Eye (tissue), 1 donor: ENCODE measurements at regions not wholly inside any gene's neighbourhood (a gene's known extent, or its start where the extent isn't known, plus 50 kb on each side); places are given as distances from the start of the nearest gene placed in this dataset.
"Not testable (repeated sequence)": the region's sequence is repeated elsewhere in the genome, so short reads cannot be mapped to it uniquely, and the experiment has no call there.

ENCODE experiments used
- DNase-seq: peaks from one replicate; pipeline ENCODE4 v3.0.0-alpha.2; 2015

DNA sequence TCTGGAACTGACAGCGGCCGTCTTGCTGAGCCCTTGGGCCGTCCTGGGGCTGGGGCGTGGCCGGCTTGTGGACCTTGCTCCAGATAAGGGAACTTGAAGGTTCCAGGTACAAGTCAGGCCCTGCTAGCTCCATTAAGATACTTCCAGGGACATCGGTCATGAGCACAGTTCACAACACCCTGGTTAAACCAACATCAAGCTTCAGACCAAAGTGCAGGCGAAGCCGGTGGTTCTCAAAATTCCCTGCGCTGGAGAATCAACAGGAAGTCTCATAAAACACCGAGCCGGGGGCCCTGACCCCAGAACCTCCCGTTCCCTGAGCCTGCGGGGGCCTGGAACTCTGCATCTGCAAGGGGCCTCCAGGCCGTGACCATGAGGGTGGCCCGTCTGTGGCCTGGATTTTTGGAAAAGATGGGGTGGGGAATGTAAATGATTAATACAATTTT lies 1043.8 kb downstream of the BRD1 start:
- no peak for DNase-seq

DNA sequence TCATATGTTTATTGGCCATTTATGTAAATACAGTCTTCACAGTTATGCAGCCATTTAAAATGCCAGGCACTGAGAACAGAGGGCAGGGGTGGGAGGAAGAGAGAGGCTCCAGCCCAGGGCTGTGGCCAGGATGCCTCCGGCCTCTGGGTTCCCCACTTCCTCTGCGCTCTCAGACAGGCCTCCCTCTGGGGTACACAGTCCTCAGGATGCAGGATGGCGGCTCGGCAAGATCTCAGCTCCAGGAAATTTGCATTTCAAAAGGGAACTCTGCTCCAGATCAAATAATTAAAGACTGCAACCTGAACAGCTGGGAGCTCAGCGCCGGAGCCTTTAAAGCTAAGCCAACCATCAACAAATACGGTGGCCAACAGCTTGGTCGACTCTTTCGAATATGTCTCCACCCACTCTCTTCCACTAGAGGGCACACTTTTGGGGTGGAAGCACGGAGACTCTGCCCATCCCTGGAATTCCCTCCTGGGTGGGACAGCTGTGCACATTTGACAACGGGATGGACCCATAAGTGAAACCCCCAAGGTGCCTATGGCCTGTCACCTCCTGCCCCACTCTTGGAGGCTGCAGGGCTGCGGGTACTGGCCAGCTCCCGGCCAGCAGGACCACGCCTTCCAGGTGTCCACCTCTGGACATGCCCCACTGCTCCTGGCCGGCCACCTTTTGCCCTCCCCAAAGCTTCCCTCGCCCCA lies 1044.7 kb downstream of the BRD1 start:
- peak; percentile 30 for DNase-seq

DNA sequence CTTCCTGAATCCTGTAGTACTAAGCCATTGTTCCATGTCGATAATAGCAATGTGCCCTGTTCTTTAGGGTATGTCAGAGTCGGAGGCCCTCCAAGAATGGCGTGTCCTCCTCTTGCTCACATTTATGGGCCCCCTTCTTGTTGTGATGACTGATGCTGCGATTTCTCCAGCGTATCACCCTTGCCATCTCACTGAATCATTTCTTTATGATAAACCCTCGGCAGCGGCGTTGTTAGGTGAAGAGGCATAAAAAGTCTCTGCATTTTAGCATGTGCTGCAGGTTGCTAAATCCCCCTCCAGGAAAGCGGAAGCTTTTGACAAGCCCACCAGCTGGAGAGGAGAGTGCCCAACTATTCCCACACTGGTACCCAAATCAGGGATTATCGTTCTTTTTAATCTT lies 1045.3 kb downstream of the BRD1 start:
- no peak for DNase-seq

DNA sequence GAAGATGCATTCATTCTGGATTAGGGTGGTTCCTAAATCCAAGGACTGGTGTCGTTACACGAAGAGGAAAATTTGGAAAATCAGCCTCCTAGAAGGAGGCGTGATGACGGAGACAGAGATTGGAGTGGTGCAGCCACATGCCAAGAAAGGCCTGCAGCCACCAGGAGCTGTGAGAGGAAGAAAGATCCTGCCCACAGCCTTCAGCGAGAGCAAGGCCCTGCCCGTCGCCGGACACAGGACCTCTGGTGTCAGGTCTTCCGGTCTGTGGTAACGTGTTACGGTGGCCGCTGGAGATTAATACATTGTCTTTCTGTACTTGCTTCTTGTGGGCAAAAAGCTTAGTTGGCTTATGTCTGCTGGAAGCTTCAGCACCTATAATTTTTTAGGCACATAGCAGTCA lies 1045.8 kb downstream of the BRD1 start:
- DNase-seq, result no peak

DNA sequence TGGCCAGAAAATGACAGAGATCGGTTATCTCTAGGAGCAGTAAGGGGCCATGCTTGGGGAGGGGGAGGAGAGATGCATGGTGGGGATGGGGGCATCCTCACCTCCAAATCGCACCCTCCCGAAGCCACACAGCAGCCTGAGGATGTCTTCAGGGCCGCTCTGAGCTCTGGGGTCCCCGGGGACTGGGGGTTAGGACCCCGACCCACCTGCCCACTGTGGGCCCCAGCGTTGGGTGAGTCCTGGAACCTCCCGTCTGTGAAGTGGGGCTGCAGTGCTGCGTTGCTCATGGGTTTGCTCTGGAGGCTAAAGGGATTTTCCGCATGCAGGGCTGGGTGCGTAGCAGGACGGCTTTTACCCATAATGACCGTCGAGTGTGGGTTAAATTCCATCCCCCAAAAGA lies 1046.3 kb downstream of the BRD1 start:
- DNase-seq, result no peak

DNA sequence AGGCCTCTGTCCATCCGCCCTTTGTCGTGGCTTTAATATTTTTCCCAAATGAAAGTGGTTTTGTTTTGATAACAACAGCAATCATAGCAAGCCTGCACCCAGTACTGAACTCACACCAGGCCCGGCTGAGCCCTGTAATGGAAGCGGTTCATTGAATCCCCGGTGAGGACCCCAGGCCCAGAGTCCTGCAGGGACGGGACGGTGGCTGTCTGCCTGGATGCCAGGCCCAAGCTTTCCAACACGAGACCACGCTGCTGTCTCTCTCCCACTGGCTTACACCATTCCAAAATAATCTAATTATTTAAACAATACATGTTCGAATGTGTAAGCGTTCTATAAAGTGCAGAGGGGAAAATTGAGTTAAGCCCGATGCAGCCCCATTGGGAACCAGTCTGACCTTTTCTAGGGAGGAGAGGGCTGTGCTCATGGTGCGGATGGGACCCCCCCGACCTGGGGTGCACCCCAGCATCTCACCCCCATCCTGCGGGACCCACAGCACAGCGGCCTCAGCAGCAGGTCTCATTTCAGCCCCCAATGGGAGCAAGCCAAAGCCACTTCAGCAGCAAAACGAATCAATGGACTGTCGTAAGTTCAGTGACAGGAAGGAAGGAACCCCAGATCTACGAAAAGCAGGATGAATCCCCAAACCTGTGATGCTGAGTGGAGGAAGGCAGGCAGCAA lies 1046.9 kb downstream of the BRD1 start:
- no peak for DNase-seq

DNA sequence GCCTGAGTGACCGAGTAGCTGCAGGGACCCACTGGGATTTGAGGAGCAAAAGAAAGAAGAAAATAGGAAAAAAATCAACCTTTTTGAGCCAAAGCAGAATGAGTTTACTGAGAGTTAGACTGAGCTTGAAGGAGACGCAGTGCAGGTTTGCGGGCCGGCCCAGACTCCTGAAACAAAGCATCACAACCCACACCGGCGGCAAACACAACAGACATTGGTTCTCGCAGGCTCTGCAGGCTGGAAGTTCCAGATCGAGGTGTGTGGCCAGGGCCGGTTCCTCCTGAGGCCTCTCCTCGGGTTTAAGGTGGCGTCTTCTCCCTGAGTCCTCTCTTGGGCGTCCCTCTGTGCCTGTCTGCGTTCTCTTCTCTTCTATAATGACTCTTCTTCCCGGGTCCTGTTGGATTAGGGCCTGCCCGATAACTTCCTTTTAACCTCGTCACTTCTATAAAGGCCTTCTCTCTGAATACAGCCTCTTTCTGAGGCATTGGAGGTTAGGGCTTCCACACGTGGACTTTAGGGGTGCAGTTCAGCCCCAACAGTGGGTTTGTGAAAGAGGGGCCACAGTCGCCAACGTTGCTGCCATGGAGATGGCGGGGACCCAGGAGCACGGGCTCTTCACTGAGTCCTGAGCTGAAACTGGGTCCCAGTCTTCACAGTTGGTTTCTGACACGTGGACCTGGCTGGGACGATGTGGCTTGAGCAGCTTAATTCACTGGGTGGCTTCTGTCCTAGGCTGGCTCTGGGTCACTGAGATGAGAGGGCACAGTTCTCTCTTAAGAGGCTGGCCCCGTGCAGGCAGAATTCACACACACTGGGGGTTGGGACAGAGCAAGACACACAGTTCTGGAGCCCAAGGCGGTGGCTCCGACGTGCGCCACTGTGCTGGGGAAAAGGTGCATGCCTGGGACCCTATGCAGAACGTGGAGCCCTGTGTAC lies 1047.7 kb downstream of the BRD1 start:
- DNase-seq, result no peak

DNA sequence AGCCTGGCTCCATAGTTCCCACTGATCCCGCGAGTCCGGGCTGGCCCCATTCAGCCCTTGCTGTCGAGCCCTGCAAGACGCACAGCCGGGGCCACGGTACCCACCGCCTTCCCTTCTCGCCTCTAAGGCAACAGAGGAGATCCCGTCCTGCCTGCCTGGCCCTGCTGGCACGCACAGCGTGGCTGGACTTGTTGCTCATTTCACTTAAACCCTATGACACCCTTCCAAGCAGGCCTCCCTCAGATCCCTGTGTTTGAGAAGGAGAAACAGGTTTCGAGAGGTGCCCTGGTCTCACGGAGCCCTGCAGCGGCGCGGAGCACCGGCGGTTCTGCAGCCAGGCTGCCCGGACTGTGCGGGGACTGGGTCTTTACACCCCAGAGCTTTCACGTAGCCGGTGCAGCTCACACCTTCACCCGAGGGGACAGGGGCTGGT lies 1048.4 kb downstream of the BRD1 start:
- DNase-seq, result no peak

DNA sequence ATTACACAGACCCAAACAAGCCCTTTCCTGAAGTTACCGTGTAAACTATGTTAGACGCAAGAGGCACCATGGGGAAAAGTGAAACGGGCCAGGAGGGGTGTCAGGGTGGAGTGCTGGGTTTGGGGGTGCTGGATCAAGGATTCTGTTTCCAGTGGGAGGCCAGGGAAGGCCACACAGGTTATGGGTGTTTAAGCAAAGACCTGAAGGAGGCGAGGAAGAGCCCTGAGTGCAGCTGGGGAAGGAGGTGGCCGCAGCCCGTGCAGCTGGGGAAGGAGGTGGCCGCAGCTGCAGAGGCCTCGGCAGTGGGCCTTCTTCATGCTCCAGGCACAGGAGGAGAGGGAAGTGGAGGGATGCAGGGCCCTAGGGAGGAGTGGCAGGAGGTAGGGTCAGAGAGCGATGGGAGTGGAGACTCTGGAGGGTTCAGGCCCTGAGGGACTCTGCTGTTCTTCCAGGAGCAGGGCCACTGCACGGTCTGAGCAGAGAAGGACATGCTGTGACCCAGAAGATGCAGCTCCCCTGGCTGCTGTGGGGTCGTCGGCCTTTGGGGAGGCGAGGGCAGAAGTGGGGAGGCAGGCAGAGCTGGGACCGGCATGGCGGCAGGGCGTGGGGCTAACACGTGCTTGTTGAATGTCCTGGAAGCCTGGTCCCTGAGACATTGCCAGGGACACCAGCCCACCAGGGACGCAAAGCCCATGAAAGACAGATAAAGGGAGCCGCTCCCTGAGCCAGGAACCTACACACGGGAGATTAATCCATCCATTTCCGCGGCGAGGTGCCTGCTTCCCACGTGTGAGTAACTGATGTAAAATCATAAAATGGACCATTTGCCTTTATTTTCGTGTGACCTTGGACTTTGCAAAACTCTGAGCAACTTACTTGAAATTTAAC lies 1049.1 kb downstream of the BRD1 start:
- DNase-seq, result no peak

DNA sequence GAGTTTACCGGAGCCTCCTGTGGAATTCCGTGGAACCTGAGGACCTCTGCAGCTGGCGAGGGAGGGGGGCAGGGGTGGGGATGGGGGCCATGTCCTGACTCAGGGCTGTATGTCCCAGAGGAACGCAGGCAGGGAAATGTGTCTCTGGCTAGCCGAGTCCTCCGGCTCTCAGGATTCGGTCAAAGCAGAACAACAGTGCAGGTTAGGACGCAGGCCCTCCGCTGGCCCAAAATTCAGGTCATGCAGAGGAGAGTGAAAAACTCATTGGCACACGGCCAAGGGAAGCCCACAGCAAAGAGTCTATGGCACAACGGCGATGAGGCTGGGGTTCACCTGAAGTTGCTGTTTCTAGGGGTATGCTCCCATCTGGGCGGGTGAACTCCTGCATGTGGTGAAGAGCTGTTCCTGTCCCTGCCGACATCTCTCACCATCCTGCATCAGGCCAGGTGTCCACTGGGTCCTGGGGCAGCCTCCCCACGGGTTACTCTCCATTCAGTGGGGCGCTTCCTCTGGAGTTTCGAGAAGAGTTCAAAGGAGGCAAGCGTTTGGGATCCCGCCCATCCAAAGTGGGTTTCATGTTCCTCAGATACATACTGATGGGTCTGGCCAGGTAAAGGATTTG lies 1055.3 kb downstream of the BRD1 start:
- no peak for DNase-seq

DNA sequence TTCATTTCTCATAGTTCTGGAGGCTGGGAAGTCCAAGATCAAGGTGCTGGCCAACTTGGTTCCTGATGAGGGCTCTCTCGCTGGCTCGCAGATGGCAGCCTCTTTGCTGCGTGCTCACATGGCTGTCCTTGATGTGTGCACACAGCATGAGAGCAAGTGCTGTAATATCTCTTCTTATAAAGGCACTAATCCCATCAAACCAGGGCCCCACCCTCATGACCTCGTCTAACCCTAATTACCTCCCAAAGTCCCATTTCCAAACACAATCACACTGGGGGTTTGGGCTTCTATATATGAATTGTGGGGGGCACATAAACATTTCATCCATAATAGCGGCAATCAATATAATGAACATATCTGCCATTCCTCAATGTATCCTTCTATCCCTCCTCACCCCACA lies 1062.1 kb downstream of the BRD1 start:
- no peak for DNase-seq

DNA sequence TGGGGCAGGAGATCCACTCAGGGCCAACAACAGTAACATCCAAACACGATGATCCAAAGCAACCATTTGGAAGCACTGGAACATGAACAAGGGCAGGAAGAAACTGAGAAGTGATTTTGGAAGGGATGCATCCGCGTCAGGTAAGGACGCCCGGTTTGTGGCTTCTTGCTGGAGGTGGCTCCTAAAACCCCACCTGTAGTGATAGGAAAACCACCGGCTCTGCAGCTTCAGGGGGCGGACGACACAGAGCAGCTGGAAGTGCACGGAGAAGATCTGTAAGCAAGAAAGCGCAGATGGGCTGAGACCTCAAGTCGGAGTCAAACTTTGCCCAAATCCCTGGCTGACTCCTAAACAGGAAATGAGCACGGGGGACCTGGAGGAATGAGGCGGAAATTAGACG lies 1066.1 kb downstream of the BRD1 start:
- DNase-seq, result no peak

DNA sequence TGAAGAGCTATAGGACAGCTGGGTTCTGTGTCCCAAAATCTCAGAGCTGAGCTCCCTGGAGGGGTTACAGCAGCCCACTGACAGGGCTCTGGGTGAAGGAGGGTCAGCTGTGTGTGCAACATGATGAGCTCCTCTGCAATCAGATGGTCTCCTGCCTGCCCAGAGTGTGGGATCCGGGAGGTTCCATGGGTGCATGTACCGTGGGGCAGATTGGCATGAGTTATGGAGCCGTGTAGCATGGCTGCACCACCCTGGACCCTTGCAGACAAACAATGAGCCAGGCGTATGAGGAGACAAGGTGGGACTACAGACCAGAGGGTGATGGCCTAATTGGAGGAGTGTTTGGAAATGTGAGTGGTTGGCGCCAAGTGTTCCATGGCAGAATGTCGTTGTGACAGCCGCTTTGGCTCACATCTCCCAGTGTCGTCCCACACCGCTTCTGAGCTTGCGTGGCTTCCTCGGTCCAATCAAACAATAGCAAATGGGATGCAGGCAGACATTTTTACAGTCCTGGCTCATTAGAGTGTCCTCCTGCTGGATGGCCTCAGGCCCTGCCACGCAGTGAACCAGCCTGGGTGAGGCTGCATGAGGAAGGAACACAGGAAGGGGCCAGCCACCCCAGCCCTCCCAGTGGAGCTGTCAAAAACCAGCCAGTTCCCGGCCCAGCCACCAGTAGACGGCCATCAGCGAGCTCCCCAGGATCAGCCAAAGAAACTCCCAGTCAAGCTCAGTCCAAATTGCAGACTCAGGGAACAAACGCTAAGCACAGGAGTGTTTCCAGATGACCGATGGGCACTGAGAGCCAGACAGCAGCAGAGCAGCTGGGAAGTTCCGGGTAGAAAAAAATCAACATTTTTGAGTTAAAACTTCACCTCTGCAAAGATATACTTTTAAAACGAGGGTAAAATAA lies 1066.9 kb downstream of the BRD1 start:
- no peak for DNase-seq

DNA sequence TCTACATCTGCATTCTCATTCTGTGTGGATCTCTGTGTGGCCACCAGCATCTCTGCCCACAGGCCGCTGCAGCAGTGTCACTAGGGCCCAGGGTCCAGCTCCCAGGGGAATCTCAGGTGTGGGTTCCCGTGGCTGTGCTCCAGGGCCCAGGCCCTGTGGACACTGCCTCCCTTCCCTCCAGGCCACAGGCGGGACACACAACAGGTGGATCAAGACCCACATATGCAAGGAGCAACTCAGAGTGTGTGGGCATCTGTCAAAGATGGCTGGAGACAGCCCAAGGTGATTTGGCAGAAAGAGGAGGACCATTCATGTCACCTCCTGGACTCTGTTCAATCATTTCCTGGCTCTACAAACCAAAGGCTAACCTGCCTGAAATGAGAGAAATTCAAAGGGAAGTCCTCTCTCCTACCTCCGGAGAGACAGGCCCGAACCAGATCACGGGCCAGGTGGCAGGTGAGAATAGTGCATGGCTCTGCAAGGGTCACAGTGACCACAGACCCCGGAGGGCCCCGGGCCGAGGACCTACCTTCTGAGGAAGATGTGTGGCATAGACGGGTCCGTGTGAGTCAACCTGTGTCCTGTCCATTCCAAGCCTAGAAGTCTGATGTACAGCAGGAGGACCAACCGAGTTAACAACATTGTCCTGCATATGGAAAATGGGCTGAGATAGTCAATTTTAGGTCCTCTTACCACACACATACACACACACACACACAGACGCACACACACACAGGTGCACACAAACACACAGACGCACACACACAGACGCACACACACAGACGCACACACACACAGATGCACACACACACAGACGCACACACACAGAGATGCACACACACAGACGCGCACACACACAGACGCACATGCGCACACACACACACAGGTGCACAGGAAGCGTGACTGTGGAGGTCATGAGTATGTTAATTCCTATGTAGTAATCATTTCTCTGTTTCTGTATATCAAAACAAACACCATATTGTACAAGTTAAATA lies 1068.5 kb downstream of the BRD1 start:
- DNase-seq, result no peak

DNA sequence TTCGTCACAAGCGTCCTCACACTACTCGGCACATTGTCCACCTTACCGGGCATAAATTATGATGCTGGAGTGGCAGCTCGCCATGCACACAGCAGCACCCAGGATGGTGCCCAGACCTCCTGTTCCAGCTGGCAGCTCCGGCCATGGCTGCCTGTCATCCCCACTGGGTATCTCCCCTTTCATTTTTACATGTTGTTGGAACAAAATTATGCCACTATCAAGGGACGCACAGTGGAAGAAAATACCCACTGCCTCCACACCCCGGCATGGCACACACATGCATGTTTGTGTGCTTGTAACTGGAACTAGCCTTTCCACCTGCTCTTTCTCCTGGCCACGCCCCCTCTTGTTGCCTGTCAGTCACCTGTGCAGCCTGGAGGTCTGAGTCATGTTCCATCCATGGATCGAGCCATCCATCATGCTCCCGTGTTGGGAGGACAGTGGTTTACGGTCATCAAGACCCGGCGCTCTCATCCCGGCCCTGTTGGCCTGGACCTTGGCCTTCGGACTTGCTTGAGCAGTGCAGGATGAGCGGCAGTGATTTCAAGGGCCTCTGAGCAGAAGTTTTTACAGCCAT lies 1069.6 kb downstream of the BRD1 start:
- no peak for DNase-seq

DNA sequence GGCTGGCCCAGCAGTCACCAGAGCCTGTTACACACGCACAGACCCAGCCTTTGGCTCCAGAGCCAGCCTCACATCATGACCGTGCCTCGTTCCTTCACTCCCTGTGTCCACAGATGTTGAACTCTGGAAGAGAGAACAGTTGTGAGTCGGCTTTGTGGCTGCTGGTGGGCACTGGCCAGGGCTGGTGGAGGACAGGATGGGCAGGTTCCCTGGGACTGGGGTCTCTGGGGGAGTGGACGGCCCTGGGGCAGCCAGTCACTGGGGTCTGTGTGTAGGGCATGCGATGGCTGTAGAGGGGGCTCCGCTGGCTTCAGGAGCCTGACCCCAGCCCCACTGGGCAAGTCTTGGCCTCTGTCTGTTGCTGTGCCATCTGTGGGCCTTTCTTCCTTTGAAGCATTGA lies 1070.1 kb downstream of the BRD1 start:
- no peak for DNase-seq

DNA sequence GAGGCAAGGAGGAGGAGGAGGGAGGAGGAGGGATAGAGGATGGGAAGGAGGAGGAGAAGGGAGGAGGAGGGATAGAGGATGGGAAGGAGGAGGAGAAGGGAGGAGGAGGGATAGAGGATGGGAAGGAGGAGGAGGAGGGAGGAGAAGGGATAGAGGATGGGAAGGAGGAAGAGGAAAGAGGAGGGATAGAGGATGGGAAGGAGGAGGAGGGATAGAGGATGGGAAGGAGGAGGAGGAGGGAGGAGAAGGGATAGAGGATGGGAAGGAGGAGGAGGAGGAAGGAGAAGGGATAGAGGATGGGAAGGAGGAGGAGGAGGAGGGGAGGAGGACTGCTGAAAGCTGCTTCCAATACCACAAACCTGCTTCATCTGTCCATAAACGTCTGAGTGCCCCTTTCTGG lies 1070.5 kb downstream of the BRD1 start:
- not testable (repeated sequence) for DNase-seq

DNA sequence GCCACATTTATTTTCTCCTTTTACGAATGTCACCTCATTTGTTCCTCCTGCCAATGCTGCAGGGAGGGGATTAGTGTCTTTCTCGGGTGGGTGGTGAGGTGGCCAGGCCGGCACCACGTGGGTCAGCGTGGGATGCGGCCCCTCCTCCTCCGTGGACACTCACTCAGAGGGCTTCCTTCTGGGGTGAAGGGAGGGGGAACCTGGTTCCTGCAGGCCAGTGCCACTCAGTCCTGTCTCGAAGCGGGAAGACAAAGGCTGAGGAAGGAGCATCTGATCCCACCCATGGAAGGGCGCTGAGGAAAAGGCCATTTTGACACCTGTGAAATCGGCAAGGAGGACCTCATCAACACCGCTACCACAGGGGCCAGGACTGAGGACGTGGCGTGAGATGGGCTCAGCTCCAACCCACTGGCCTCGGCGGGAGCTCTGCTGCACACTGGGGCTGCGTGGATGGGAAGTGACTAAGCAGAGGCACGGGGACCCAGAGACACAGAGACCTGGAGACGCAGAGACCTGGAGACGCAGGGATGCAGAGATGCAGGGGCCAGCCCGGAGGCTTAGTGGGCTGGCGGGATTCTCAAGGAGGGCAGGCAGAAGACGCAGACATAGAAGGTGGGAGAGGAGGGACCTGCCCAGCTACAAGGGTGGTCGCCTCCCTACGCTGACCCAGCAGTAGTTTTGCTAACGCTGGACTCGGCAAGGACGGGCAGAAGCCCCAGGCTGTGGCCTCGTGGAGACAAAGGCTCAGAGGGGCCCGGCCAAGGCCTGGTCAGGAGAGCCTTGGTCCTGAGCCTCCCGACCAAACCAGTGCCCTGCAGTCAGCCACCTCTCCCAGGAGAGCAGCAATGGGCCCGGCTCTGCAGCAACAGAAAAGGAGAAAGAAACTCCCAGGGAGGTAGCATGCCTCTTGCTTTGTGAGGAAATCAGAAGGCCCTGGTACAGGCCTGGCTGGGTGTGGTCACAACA lies 1071.2 kb downstream of the BRD1 start:
- DNase-seq, result no peak
